PFSK-1 (cell line): ENCODE measurements at regions not wholly inside any gene's neighbourhood (a gene's known extent, or its start where the extent isn't known, plus 50 kb on each side); places are given as distances from the start of the nearest gene placed in this dataset.

Experiments used
- FOXP2 ChIP-seq: optimal IDR thresholded peaks from 2 replicates; pipeline ENCODE3; 2011; ENCODE audit warnings: borderline replicate concordance, control low read depth, inconsistent platforms; ENCODE audit not compliant: insufficient read depth; ENCODE audit errors: extremely low read length, extremely low read depth
- POLR2AphosphoS5 ChIP-seq: IDR thresholded peaks from 2 replicates; pipeline ENCODE4 v1.6.1; 2012; ENCODE audit warnings: low read depth, mild to moderate bottlenecking, control low read depth, low read length, moderate library complexity
- SIN3A ChIP-seq: IDR thresholded peaks from 2 replicates; pipeline ENCODE4 v1.6.1; 2012; ENCODE audit warnings: mild to moderate bottlenecking, low read length, moderate library complexity, borderline replicate concordance; ENCODE audit not compliant: insufficient read depth
- TAF1 ChIP-seq: IDR thresholded peaks from 2 replicates; pipeline ENCODE4 v1.6.1; 2012; ENCODE audit warnings: low read length, control low read depth, borderline replicate concordance; ENCODE audit not compliant: insufficient read depth
- TF ChIP-seq, protein P1 (sequence below), 2 experiments: IDR thresholded peaks; 2 replicates each; pipeline versions ENCODE4 v1.6.1 to v1.8.0; 2011 to 2012; ENCODE audit warnings: low read depth in 2 of 2, low read length in 2 of 2, control low read depth in 1 of 2, inconsistent platforms in 1 of 2, mild to moderate bottlenecking in 1 of 2, moderate library complexity in 1 of 2; ENCODE audit not compliant: insufficient read depth in 1 of 2

DNA sequence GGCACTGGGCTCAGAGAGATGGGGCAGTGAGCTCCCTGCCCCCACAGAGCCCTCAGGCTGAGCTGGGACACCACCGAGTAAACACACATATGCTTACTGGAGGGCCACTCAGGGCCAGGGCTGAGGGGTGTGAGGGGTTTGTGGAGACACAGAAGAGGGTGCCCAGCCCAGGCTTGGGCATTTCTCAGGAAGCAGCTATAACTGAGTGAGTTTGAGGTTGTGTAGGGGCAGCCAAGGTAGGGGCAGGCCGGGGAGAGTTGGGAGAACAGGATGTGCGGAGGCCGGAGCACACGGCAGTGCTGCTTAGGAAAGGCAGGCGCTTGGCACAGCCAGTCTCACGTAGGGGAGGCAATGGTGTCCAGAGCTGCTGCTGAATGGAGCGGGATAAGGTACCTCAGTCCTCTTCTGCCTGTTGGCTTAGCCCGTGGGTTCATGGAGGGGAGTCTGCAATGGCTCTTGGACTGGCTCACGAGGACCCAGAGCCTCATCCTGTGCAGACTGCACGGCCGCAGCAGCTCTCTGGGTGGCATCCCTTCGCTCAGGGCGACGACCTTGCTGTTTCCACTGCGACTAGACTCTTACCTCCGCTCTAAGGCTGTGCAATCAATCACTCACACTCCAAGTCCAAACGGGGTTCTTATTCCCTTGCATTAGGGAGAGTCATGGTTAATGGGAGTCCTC lies 466.1 kb upstream of the HS6ST1 start:
- TF ChIP-seq POLR2AphosphoS5 = no peak
- TF ChIP-seq, protein P1, sequence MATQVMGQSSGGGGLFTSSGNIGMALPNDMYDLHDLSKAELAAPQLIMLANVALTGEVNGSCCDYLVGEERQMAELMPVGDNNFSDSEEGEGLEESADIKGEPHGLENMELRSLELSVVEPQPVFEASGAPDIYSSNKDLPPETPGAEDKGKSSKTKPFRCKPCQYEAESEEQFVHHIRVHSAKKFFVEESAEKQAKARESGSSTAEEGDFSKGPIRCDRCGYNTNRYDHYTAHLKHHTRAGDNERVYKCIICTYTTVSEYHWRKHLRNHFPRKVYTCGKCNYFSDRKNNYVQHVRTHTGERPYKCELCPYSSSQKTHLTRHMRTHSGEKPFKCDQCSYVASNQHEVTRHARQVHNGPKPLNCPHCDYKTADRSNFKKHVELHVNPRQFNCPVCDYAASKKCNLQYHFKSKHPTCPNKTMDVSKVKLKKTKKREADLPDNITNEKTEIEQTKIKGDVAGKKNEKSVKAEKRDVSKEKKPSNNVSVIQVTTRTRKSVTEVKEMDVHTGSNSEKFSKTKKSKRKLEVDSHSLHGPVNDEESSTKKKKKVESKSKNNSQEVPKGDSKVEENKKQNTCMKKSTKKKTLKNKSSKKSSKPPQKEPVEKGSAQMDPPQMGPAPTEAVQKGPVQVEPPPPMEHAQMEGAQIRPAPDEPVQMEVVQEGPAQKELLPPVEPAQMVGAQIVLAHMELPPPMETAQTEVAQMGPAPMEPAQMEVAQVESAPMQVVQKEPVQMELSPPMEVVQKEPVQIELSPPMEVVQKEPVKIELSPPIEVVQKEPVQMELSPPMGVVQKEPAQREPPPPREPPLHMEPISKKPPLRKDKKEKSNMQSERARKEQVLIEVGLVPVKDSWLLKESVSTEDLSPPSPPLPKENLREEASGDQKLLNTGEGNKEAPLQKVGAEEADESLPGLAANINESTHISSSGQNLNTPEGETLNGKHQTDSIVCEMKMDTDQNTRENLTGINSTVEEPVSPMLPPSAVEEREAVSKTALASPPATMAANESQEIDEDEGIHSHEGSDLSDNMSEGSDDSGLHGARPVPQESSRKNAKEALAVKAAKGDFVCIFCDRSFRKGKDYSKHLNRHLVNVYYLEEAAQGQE (IDR thresholded peaks at IDR 0.05; ENCODE audit: insufficient read depth in 1 of 2, low read depth in 2 of 2, low read length in 2 of 2) = no peak
- no peak for TF ChIP-seq TAF1
- TF ChIP-seq SIN3A = no peak
- no peak for TF ChIP-seq FOXP2
